ENCODE measurements at regions not wholly inside any gene's neighbourhood (a gene's known extent, or its start where the extent isn't known, plus 50 kb on each side); places are given as distances from the start of the nearest gene placed in this dataset.

DNA sequence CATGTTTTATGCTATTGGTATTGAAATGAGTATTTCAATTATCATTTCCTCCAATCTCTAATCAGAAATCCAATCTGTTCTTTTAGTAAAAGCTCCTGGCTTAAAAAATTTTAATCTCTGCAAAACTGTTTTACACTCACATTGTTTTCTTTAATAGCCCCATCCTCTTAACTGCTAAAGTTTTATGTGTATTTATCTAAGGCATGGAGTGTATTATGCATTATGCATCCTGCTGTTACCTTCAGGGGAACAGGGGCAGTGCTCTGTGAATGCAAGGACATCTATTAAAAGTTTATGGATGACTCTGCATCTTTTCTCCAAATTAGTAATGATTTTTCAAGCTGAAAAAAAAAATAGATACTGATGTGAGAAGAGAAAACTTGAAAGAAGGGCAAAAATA lies 1261.6 kb upstream of the NXPH2 start:
- TF ChIP-seq, protein P1, sequence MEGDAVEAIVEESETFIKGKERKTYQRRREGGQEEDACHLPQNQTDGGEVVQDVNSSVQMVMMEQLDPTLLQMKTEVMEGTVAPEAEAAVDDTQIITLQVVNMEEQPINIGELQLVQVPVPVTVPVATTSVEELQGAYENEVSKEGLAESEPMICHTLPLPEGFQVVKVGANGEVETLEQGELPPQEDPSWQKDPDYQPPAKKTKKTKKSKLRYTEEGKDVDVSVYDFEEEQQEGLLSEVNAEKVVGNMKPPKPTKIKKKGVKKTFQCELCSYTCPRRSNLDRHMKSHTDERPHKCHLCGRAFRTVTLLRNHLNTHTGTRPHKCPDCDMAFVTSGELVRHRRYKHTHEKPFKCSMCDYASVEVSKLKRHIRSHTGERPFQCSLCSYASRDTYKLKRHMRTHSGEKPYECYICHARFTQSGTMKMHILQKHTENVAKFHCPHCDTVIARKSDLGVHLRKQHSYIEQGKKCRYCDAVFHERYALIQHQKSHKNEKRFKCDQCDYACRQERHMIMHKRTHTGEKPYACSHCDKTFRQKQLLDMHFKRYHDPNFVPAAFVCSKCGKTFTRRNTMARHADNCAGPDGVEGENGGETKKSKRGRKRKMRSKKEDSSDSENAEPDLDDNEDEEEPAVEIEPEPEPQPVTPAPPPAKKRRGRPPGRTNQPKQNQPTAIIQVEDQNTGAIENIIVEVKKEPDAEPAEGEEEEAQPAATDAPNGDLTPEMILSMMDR (IDR thresholded peaks at IDR 0.05; ENCODE audit: low read depth, low read length), result no peak
- TF ChIP-seq EZH2phosphoT487 (IDR thresholded peaks at IDR 0.05; ENCODE audit: low read depth), result no peak

Data from OCI-LY3 (cell line).